Omental fat pad (tissue), 3 donors: ENCODE measurements at regions not wholly inside any gene's neighbourhood (a gene's known extent, or its start where the extent isn't known, plus 50 kb on each side); places are given as distances from the start of the nearest gene placed in this dataset.
"Not testable (repeated sequence)": the region's sequence is repeated elsewhere in the genome, so short reads cannot be mapped to it uniquely, and the experiment has no call there.

Experiments
- ATAC-seq: fragments of 150-250 bp; one replicate; pipeline ENCODE4 v1.9.1; 2016; ENCODE audit warnings: mild to moderate bottlenecking, moderate library complexity; ENCODE audit not compliant: low FRiP score
- DNase-seq: peaks from one replicate; pipeline ENCODE4 v3.0.0-alpha.2; 2019; ENCODE audit warnings: low spot score
- TF ChIP-seq, protein P1 (sequence below), 3 donors: fragments of 450-650 bp; IDR thresholded peaks; one replicate each; pipeline ENCODE4 v1.5.1; 2016 to 2017; ENCODE audit warnings: antibody characterized with exemption in 3 of 3, mild to moderate bottlenecking in 3 of 3, moderate library complexity in 2 of 3

DNA sequence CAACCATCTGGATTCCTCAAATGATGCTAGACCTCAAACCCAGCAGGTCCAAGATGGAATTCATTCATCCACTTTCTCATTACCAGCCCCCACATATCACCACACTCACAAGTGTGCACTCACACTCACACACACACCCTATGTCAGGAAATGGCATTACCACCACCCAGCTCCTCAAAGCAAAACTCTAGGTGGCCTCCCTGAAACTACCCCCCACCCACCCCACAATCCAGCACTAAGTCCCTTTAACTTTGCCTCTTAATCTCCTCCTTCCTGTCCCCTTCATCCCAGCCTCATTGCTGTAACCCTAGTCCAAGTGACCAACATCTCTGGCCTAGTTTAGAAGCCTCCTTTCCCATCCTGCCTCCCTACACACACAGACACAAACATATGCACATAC, 109.4 kb downstream of the TNFAIP3 start:
- TF ChIP-seq, protein P1, sequence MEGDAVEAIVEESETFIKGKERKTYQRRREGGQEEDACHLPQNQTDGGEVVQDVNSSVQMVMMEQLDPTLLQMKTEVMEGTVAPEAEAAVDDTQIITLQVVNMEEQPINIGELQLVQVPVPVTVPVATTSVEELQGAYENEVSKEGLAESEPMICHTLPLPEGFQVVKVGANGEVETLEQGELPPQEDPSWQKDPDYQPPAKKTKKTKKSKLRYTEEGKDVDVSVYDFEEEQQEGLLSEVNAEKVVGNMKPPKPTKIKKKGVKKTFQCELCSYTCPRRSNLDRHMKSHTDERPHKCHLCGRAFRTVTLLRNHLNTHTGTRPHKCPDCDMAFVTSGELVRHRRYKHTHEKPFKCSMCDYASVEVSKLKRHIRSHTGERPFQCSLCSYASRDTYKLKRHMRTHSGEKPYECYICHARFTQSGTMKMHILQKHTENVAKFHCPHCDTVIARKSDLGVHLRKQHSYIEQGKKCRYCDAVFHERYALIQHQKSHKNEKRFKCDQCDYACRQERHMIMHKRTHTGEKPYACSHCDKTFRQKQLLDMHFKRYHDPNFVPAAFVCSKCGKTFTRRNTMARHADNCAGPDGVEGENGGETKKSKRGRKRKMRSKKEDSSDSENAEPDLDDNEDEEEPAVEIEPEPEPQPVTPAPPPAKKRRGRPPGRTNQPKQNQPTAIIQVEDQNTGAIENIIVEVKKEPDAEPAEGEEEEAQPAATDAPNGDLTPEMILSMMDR (IDR thresholded peaks at IDR 0.05), result no peak
- no peak for ATAC-seq
- no peak for DNase-seq

DNA sequence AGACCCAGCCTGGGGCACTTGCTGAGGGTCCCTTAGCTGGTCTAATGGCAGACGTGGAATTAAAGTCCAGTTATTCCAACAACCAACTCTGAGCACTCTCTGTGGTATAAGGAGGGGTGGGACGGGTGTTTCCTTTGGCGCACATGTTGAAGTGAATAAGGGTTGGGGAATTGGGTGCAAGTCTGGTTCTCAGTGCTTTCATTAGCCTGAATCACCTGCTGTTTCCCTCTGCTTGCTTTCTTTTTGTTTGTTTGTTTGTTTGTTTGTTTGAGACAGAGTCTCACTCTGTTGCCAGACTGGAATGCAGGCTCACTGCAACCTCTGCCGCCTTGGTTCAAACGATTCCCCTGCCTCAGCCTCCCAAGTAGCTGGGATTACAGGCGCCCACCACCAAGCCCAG, 110.1 kb downstream of the TNFAIP3 start:
- no peak for ATAC-seq
- TF ChIP-seq, protein P1 (IDR thresholded peaks at IDR 0.05), result no peak
- no peak for DNase-seq

DNA sequence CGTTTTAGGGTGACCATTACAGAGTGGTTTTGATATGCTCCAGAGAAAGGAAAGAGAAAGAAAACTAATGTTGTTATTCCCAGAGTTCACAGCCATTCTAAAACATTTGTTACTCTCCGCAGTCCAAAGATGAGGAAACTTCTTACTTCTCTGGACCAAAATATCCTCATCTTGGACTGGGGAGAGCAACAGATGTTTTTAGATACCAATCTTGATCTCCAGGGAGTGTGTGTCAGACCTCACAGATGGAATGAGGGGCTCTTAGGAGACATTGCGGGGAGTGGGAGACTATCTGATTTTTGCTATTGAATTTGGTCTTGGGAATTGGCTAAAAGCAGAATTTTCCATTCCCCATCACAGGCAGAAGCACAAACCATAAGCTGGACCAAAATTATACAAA, 110.8 kb downstream of the TNFAIP3 start:
- ATAC-seq (no peak), DNase-seq (no peak)
- TF ChIP-seq, protein P1 (IDR thresholded peaks at IDR 0.05), result no peak

DNA sequence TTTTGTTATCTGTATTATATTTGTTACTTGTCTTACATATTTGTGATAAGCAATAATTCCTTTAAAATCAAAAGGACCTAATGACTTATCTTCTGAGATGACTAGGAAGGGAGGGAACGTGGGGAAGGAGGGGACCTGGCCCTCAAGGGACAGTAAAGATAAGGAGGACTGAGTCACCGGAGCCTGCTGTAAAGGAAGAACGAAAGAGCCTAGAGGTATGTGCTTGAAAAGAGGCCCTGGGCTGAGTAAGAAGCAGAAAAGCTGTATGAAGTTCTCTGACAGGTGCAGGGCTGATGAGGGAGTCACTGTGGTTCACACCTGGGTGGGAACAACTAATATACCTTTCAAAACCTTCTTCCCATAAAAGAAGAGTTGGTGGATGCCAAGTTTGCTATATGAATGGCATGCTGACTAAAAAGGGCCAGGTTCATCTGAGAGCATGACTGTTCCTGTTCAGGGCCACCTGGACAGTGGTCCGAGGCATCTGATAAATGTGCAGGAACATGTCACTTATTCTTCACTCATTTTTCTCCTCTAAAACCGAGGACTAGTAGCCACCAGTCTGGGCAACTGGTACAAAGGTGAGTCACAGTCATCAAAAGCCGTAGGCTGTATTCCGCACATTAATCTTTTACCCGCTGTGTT, 111.3 kb downstream of the TNFAIP3 start:
- TF ChIP-seq, protein P1 (IDR thresholded peaks at IDR 0.05), result no peak
- DNase-seq (no peak), ATAC-seq (no peak)

DNA sequence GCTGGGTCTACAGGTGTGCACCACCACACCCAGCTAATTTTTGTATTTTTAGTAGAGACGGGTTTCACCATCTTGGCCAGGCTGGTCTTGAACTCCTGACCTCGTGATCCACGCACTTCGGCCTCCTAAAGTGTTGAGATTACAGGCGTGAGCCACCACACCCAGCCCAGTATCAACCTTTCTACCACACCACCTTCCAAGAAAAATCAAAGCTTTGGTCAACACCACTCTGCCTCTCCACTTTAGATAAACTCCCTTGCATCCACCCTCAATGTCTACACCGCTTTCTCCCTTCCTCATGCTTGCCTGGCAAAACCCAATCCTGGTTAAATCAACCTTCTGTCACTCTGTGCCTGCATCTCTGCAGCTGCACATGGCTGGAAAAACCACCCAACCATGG, 112.2 kb downstream of the TNFAIP3 start:
- DNase-seq, ATAC-seq: not testable (repeated sequence)

DNA sequence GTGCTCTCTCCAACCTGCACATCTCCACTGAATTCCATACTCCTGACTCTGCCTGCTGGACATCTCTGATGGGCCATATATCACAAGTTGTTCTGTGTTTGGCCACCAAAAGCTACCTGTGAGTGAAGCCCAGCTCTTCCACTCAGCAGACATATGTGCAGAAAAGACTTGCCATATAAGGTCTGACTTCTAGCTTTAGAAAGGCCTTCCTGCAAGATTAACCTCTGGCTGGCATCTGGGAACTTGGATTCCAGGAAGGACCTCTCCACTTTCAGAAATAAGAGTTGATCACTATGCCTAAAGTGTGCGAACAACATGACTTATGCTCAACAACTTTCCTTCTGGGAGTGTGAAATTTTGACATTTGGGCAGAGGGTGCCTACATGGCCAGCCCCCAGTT, 113.7 kb downstream of the TNFAIP3 start:
- DNase-seq (no peak), ATAC-seq (no peak)
- TF ChIP-seq, protein P1 (IDR thresholded peaks at IDR 0.05), result no peak

DNA sequence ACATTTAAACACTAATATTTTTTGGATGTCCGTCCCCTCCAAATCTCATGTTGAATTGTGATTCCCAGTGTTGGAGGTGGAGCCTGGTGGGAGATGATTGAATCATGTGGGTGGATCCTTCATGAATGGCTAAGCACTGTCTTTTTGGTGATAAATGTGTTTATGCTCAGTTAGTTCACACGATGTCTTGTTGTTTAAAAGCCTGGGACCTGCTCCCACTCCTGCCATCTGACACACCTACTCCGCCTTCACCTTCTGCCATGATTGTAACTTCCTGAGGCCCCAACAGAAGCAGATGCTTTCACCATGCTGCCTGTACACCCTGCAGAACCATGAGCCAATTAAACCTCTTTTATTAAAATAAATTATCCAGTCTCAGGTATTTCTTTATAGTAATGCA, 114.7 kb downstream of the TNFAIP3 start:
- no peak for ATAC-seq
- no peak for DNase-seq
- TF ChIP-seq, protein P1 (IDR thresholded peaks at IDR 0.05), result no peak
